Endodermal cell (in vitro differentiated cells): ENCODE measurements at regions not wholly inside any gene's neighbourhood (a gene's known extent, or its start where the extent isn't known, plus 50 kb on each side); places are given as distances from the start of the nearest gene placed in this dataset.

Experiments
- DNase-seq: peaks from one replicate; pipeline ENCODE4 v3.0.0-alpha.2; 2017
- H3K27ac ChIP-seq: 2 replicates; pipeline ENCODE4 v1.5.1; 2013; ENCODE audit warnings: mild to moderate bottlenecking, low read depth, low read length, moderate library complexity
- H3K27me3 ChIP-seq: 2 replicates; pipeline ENCODE4 v1.6.1; 2013; ENCODE audit warnings: mild to moderate bottlenecking, low read length, moderate library complexity; ENCODE audit not compliant: insufficient read depth, control insufficient read depth, poor library complexity, severe bottlenecking
- H3K36me3 ChIP-seq: 2 replicates; pipeline ENCODE4 v1.7.0; 2013; ENCODE audit warnings: mild to moderate bottlenecking, low read length, moderate library complexity; ENCODE audit not compliant: control insufficient read depth, insufficient read depth
- H3K4me1 ChIP-seq: one replicate; pipeline ENCODE4 v1.7.0; 2013; ENCODE audit warnings: low read length; ENCODE audit not compliant: control insufficient read depth, insufficient read depth
- H3K4me3 ChIP-seq: 2 replicates; pipeline ENCODE4 v1.5.1; 2013; ENCODE audit warnings: mild to moderate bottlenecking, low read length, moderate library complexity
- H3K9ac ChIP-seq: 2 replicates; pipeline ENCODE4 v1.6.1; 2013; ENCODE audit warnings: mild to moderate bottlenecking, low read length, moderate library complexity; ENCODE audit not compliant: poor library complexity, severe bottlenecking; ENCODE audit errors: extremely low read depth
- H3K9me3 ChIP-seq: 2 replicates; pipeline ENCODE4 v1.6.1; 2013; ENCODE audit warnings: mild to moderate bottlenecking, low read length, moderate library complexity; ENCODE audit not compliant: control insufficient read depth
- H3K27ac Mint-ChIP-seq: 2 replicates; pipeline ENCODE4 v1.8.0; 2020; ENCODE audit warnings: mixed read lengths
- H3K27me3 Mint-ChIP-seq: 2 replicates; pipeline ENCODE4 v1.8.0; 2021; ENCODE audit warnings: mild to moderate bottlenecking, mixed read lengths; ENCODE audit not compliant: insufficient read depth
- H3K36me3 Mint-ChIP-seq: 2 replicates; pipeline ENCODE4 v1.8.0; 2020; ENCODE audit warnings: low read depth, mixed read lengths
- H3K4me1 Mint-ChIP-seq: 2 replicates; pipeline ENCODE4 v1.8.0; 2020; ENCODE audit warnings: mixed read lengths
- H3K4me3 Mint-ChIP-seq: 2 replicates; pipeline ENCODE4 v1.8.0; 2020; ENCODE audit warnings: mild to moderate bottlenecking, moderate library complexity, mixed read lengths
- H3K9me3 Mint-ChIP-seq: 2 replicates; pipeline ENCODE4 v1.8.0; 2020; ENCODE audit warnings: mild to moderate bottlenecking, mixed read lengths
- CTCF ChIP-seq: fragments of 200-600 bp; sonication (generic); conservative IDR thresholded peaks from 2 replicates; pipeline ENCODE4 v1.5.0; 2021; ENCODE audit warnings: antibody characterized with exemption, mild to moderate bottlenecking
- WGBS, 2 experiments: methylation state at CpG; one replicate each; pipeline versions ENCODE4 v1.1.5 to v1.1.7; 2013; ENCODE audit warnings: missing lambda C conversion rate in 2 of 2, mixed read lengths in 1 of 2; ENCODE audit not compliant: insufficient coverage in 1 of 2, insufficient read length in 1 of 2; 5-methylcytosine and 5-hydroxymethylcytosine counted together

- Histone ChIP-seq H3K9me3 (peaks cover 31% of the 10 kb centered on the region), H3K27me3 (no peaks in the 10 kb centered on the region), H3K4me3 (no peak overlapping the region), H3K27ac (no peak overlapping the region), H3K4me1 (peaks cover 3% of the 10 kb centered on the region), H3K36me3 (no peaks in the 10 kb centered on the region), H3K9ac (no peak overlapping the region)
- H3K4me3 Mint-ChIP-seq = peak overlapping the region; percentile 2
- no peak for TF ChIP-seq CTCF
- DNase-seq = no peak
- H3K36me3 Mint-ChIP-seq = peaks cover 9% of the 10 kb centered on the region
- peak overlapping the region; percentile 28 for H3K27ac Mint-ChIP-seq
- H3K27me3 Mint-ChIP-seq = no peaks in the 10 kb centered on the region
- H3K4me1 Mint-ChIP-seq = peaks cover 8% of the 10 kb centered on the region
- H3K9me3 Mint-ChIP-seq = peaks cover 42% of the 10 kb centered on the region
- 87% methylated on average over 1 of the region's 1 CpG; no CpG with 5 or more reads in 1 of the 2 experiments for WGBS, 2 experiments
These were observed 288.4 kb downstream of the ASXL3 start for GRCh38 chr18:33866386-33866785.

- H3K9me3 Mint-ChIP-seq = peaks cover 45% of the 10 kb centered on the region
- no peak for DNase-seq
- Histone ChIP-seq H3K4me3 (peak overlapping the region; percentile 22), H3K36me3 (no peaks in the 10 kb centered on the region), H3K27ac (no peak overlapping the region), H3K9me3 (peaks cover 31% of the 10 kb centered on the region), H3K4me1 (peaks cover 3% of the 10 kb centered on the region), H3K9ac (no peak overlapping the region), H3K27me3 (no peaks in the 10 kb centered on the region)
- no peaks in the 10 kb centered on the region for H3K27me3 Mint-ChIP-seq
- H3K27ac Mint-ChIP-seq = no peak overlapping the region
- TF ChIP-seq CTCF = no peak
- 93 to 100% methylated on average over 1 of the region's 1 CpG for WGBS, 2 experiments
- peaks cover 8% of the 10 kb centered on the region for H3K4me1 Mint-ChIP-seq
- no peak overlapping the region for H3K4me3 Mint-ChIP-seq
- peaks cover 9% of the 10 kb centered on the region for H3K36me3 Mint-ChIP-seq
These were observed 285.9 kb downstream of the ASXL3 start for GRCh38 chr18:33863912-33864311.

GRCh38 chr18:33854827-33855139, 276.8 kb downstream of the ASXL3 start:
- no peak for DNase-seq
- H3K4me1 ChIP-seq = no peaks in the 10 kb centered on the region
- no peak overlapping the region for H3K9ac ChIP-seq
- H3K36me3 ChIP-seq = no peaks in the 10 kb centered on the region
- no peaks in the 10 kb centered on the region for H3K4me1 Mint-ChIP-seq
- H3K27me3 ChIP-seq = no peaks in the 10 kb centered on the region
- H3K27ac ChIP-seq = no peak overlapping the region
- no peaks in the 10 kb centered on the region for H3K36me3 Mint-ChIP-seq
- no peak overlapping the region for H3K27ac Mint-ChIP-seq
- no peaks in the 10 kb centered on the region for H3K9me3 Mint-ChIP-seq
- H3K4me3 Mint-ChIP-seq = no peak overlapping the region
- H3K4me3 ChIP-seq = no peak overlapping the region
- no peaks in the 10 kb centered on the region for H3K27me3 Mint-ChIP-seq
- no peaks in the 10 kb centered on the region for H3K9me3 ChIP-seq
- 90% methylated on average over 2 of the region's 2 CpGs; no CpG with 5 or more reads in 1 of the 2 experiments for WGBS, 2 experiments
- TF ChIP-seq CTCF = no peak
